ENCODE measurements at regions not wholly inside any gene's neighbourhood (a gene's known extent, or its start where the extent isn't known, plus 50 kb on each side); places are given as distances from the start of the nearest gene placed in this dataset.

GRCh38 chr6:119974430-119975159 lies 625.0 kb upstream of the MAN1A1 start:
- H3K9ac ChIP-seq (ENCODE audit: insufficient read depth, low read depth, low read length), result no peak overlapping the region
- FAIRE-seq (no peak), DNase-seq (ENCODE audit: low spot score) (no peak), ATAC-seq (no peak)
- POLR2A ChIA-PET, result no interaction called here
- H3K9me3 ChIP-seq (ENCODE audit: low read length), result no peaks in the 10 kb centered on the region
- in situ Hi-C loops (cut with HindIII; ENCODE audit: extremely low pct_ligation_motif_present, low pct_unique_long_range_greater_than_20kb), result loop anchor here (10.0 to 25.0 kb wide), 2 partner anchors 230 to 837 kb away; no protein-coding TSS in a partner anchor
- no peak overlapping the region for H2AFZ ChIP-seq (ENCODE audit: low read length)
- no peak overlapping the region for H3K4me3 ChIP-seq (replicated peaks in 1 of 3; ENCODE audit: insufficient read depth in 1 of 3, low read depth in 2 of 3, low read length in 3 of 3)
- BruUV-seq (replicated peaks), result no TSS peak
- CTCF ChIA-PET (ENCODE audit: low intra/inter-chr PET ratio, low total read pairs), result no interaction called here
- H3K36me3 ChIP-seq (replicated peaks in 1 of 2; ENCODE audit: control insufficient read depth in 1 of 2, insufficient read depth in 2 of 2, low read length in 2 of 2), result no peaks in the 10 kb centered on the region
- H3K27ac ChIP-seq (ENCODE audit: extremely low read length, insufficient read depth, low read length), result no peak overlapping the region
- no peaks in the 10 kb centered on the region for H3K79me2 ChIP-seq (ENCODE audit: insufficient read depth, low read length)
- 37% methylated on average over 6 of the region's 6 CpGs for WGBS (ENCODE audit: low lambda C conversion rate)
- no peaks in the 10 kb centered on the region for H4K20me1 ChIP-seq (ENCODE audit: insufficient read depth, low read length)
- no peaks in the 10 kb centered on the region for H3K27me3 ChIP-seq (ENCODE audit: control insufficient read depth in 1 of 2, insufficient read depth in 2 of 2, low read length in 2 of 2)
- TF ChIP-seq ARNT2 (CRISPR knock-in tag; IDR thresholded peaks at IDR 0.05; ENCODE audit: low read depth) (no peak), RAD51 (IDR thresholded peaks at IDR 0.05; ENCODE audit: borderline replicate concordance) (peak; percentile 66; the same call in 1 of the 2 replicates), ZNF879 (CRISPR knock-in tag; IDR thresholded peaks at IDR 0.05) (no peak), ZNF317 (CRISPR knock-in tag; IDR thresholded peaks at IDR 0.05) (no peak)
- intact Hi-C loops (cut with micrococcal nuclease; ENCODE audit: unreplicated experiment), result loop anchor here (5.0 kb wide), 2 partner anchors 622 to 853 kb away; no protein-coding TSS in a partner anchor
- no peak overlapping the region for H3K4me2 ChIP-seq (ENCODE audit: low read depth, low read length)
- no peaks in the 10 kb centered on the region for H3K4me1 ChIP-seq (ENCODE audit: insufficient read depth, low read length)

- H3K27ac ChIP-seq (ENCODE audit: extremely low read length, insufficient read depth, low read length), result no peak overlapping the region
- no peaks in the 10 kb centered on the region for H3K79me2 ChIP-seq (ENCODE audit: insufficient read depth, low read length)
- H3K27me3 ChIP-seq (ENCODE audit: control insufficient read depth in 1 of 2, insufficient read depth in 2 of 2, low read length in 2 of 2), result no peaks in the 10 kb centered on the region
- H3K9me3 ChIP-seq (ENCODE audit: low read length), result no peaks in the 10 kb centered on the region
- 35% methylated on average over 8 of the region's 8 CpGs for WGBS (ENCODE audit: low lambda C conversion rate)
- ChIA-PET CTCF (ENCODE audit: low intra/inter-chr PET ratio, low total read pairs) (no interaction called here), POLR2A (no interaction called here)
- no peak overlapping the region for H2AFZ ChIP-seq (ENCODE audit: low read length)
- H3K4me1 ChIP-seq (ENCODE audit: insufficient read depth, low read length), result no peaks in the 10 kb centered on the region
- peak; percentile 88 for ATAC-seq
- no peaks in the 10 kb centered on the region for H4K20me1 ChIP-seq (ENCODE audit: insufficient read depth, low read length)
- in situ Hi-C loops (cut with HindIII; ENCODE audit: extremely low pct_ligation_motif_present, low pct_unique_long_range_greater_than_20kb), result no loop called here
- BruUV-seq (replicated peaks), result no TSS peak
- intact Hi-C loops (cut with micrococcal nuclease; ENCODE audit: unreplicated experiment), result no loop called here
- peak; percentile 14 for DNase-seq (ENCODE audit: low spot score)
- FAIRE-seq, result no peak
- no peak overlapping the region for H3K4me2 ChIP-seq (ENCODE audit: low read depth, low read length)
- no peaks in the 10 kb centered on the region for H3K36me3 ChIP-seq (replicated peaks in 1 of 2; ENCODE audit: control insufficient read depth in 1 of 2, insufficient read depth in 2 of 2, low read length in 2 of 2)
- no peak overlapping the region for H3K4me3 ChIP-seq (replicated peaks in 1 of 3; ENCODE audit: insufficient read depth in 1 of 3, low read depth in 2 of 3, low read length in 3 of 3)
- TF ChIP-seq NR2F6 (IDR thresholded peaks at IDR 0.05) (no peak), NR2F6 (CRISPR knock-in tag; IDR thresholded peaks at IDR 0.05) (no peak), CTCF (CRISPR knock-in tag; IDR thresholded peaks at IDR 0.05) (peak; percentile 54), STAG1 (CRISPR knock-in tag; IDR thresholded peaks at IDR 0.05) (peak; percentile 34; the same call in 1 of the 2 replicates), KLF12 (CRISPR knock-in tag; IDR thresholded peaks at IDR 0.05; ENCODE audit: borderline replicate concordance) (no peak)
- H3K9ac ChIP-seq (ENCODE audit: insufficient read depth, low read depth, low read length), result no peak overlapping the region
These were observed 616.9 kb upstream of the MAN1A1 start for GRCh38 chr6:119966484-119966883.
